ENCODE measurements at regions not wholly inside any gene's neighbourhood (a gene's known extent, or its start where the extent isn't known, plus 50 kb on each side); places are given as distances from the start of the nearest gene placed in this dataset.

GRCh38 chr6:62492192-62492822 lies 206.3 kb upstream of the KHDRBS2 start:
- Histone ChIP-seq H3K9me3 (ENCODE audit: control insufficient read depth, insufficient read depth, low read depth, low read length) (no peaks in the 10 kb centered on the region), H3K36me3 (ENCODE audit: control insufficient read depth, insufficient read depth, low read length) (no peaks in the 10 kb centered on the region; the same call in 1 of the 2 replicates), H3K4me3 (ENCODE audit: low read depth in 2 of 2, low read length in 2 of 2) (no peak overlapping the region), H3K27me3 (ENCODE audit: control insufficient read depth, insufficient read depth, low read length) (no peaks in the 10 kb centered on the region), H3K27ac (ENCODE audit: low read length) (no peak overlapping the region), H3K4me1 (ENCODE audit: control insufficient read depth, insufficient read depth, low read length) (no peaks in the 10 kb centered on the region)
- intact Hi-C loops (cut with micrococcal nuclease; ENCODE audit: unreplicated experiment) (no loop called here), in situ Hi-C loops (cut with HindIII; ENCODE audit: low pct_unique_long_range_greater_than_20kb, low sequenced_read_pairs) (no loop called here)
- POLR2A ChIA-PET: no interaction called here
- CTCF ChIA-PET: no interaction called here
- ATAC-seq (no peak), DNase-seq (ENCODE audit: low read depth, low spot score) (no peak)
- TF ChIP-seq SIN3A (IDR thresholded peaks at IDR 0.05; ENCODE audit: borderline replicate concordance, insufficient read depth, low read depth, low read length): no peak
- no peak for TF ChIP-seq CTCF (IDR thresholded peaks at IDR 0.05)
- TF ChIP-seq TCF7L2 (IDR thresholded peaks at IDR 0.05; ENCODE audit: low read depth, low read length): no peak
- no peak for TF ChIP-seq REST (IDR thresholded peaks at IDR 0.05; ENCODE audit: insufficient read depth in 1 of 2, low read depth in 2 of 2, low read length in 1 of 2)
- TF ChIP-seq POLR2AphosphoS5 (IDR thresholded peaks at IDR 0.05; ENCODE audit: low read depth, low read length): no peak
- no TSS peak for BruUV-seq (replicated peaks)

DNA sequence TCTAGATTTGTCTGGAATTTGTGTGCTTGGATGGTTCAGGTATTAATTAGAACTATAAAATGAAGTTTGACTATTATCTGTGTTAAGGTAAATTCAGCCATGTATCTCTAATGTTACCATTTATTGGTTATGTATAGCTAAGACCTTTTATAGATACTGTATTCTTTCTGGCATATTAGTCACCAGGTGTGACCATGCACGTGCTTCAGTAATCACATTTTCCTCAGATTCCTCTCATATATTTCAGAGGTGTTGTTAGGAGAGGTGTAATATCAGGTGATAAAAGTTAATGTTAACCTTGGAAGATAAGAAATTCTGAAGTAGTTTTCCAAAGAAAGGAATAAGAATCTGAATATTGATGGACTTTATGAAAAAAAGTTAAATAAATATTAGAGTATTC lies 194.5 kb upstream of the KHDRBS2 start:
- H3K27ac ChIP-seq (ENCODE audit: low read length): no peak overlapping the region
- no TSS peak for BruUV-seq (replicated peaks)
- CTCF ChIA-PET: no interaction called here
- no peaks in the 10 kb centered on the region for H3K36me3 ChIP-seq (ENCODE audit: control insufficient read depth, insufficient read depth, low read length)
- in situ Hi-C loops (cut with HindIII; ENCODE audit: low pct_unique_long_range_greater_than_20kb, low sequenced_read_pairs): no loop called here
- ATAC-seq (no peak), DNase-seq (ENCODE audit: low read depth, low spot score) (no peak)
- H3K4me1 ChIP-seq (ENCODE audit: control insufficient read depth, insufficient read depth, low read length): no peaks in the 10 kb centered on the region
- TF ChIP-seq POLR2AphosphoS5 (IDR thresholded peaks at IDR 0.05; ENCODE audit: low read depth, low read length) (no peak), TCF7L2 (IDR thresholded peaks at IDR 0.05; ENCODE audit: low read depth, low read length) (no peak), SIN3A (IDR thresholded peaks at IDR 0.05; ENCODE audit: borderline replicate concordance, insufficient read depth, low read depth, low read length) (no peak), CTCF (IDR thresholded peaks at IDR 0.05) (no peak), REST (IDR thresholded peaks at IDR 0.05; ENCODE audit: insufficient read depth in 1 of 2, low read depth in 2 of 2, low read length in 1 of 2) (no peak)
- POLR2A ChIA-PET: no interaction called here
- no peaks in the 10 kb centered on the region for H3K9me3 ChIP-seq (ENCODE audit: control insufficient read depth, insufficient read depth, low read depth, low read length)
- no peak overlapping the region for H3K4me3 ChIP-seq (ENCODE audit: low read depth in 2 of 2, low read length in 2 of 2)
- H3K27me3 ChIP-seq (ENCODE audit: control insufficient read depth, insufficient read depth, low read length): no peaks in the 10 kb centered on the region
- intact Hi-C loops (cut with micrococcal nuclease; ENCODE audit: unreplicated experiment): no loop called here
